A549 (cell line): ENCODE measurements at regions not wholly inside any gene's neighbourhood (a gene's known extent, or its start where the extent isn't known, plus 50 kb on each side); places are given as distances from the start of the nearest gene placed in this dataset.

ENCODE experiments used
- ATAC-seq, 2 experiments: fragments of 200-7000 bp in 1 of 2; fragments of >200 bp in 1 of 2; cut with Nextera tagmentation in 1 of 2; cut with Tn5 transposase in 1 of 2; 3 replicates each; pipeline versions ENCODE4 v1.8.0 to v1.9.1; 2018 to 2020; ENCODE audit warnings: mild to moderate bottlenecking in 1 of 2, moderate library complexity in 1 of 2
- CTCF ChIA-PET: fragments of 300-600 bp; sonication (Branson Sonifier 250); formaldehyde crosslinking; extraction: SDS; loops from one replicate; lab custom pipeline; 2021; ENCODE audit warnings: antibody characterized with exemption, inconsistent platforms; lab: Yijun Ruan, JAX
- POLR2A ChIA-PET: fragments of 350-600 bp; formaldehyde crosslinking; extraction: SDS; loops from one replicate; lab custom pipeline; 2021; ENCODE audit warnings: antibody characterized with exemption, inconsistent platforms; lab: Yijun Ruan, JAX
- DNase-seq, 2 experiments: peaks; one replicate each; pipeline versions ENCODE4 v3.0.0 to v3.0.0-alpha.2; 2011 to 2016; ENCODE audit warnings: low read depth in 1 of 2, low spot score in 1 of 2
- FAIRE-seq: peaks from 2 replicates; lab custom pipeline; 2011; peaks lifted over from hg19 to GRCh38; lab: Jason Lieb, UNC
- H3K27ac ChIP-seq, 2 experiments: fragments of >200 bp; sonication (Bioruptor Twin); formaldehyde crosslinking; 3 replicates each; pipeline ENCODE4 v1.5.1; 2016 to 2017
- H3K4me1 ChIP-seq: fragments of >200 bp; sonication (Bioruptor Twin); formaldehyde crosslinking; 3 replicates; pipeline ENCODE4 v1.6.1; 2016
- H3K4me2 ChIP-seq: fragments of >200 bp; sonication (Bioruptor Twin); formaldehyde crosslinking; 3 replicates; pipeline ENCODE4 v1.6.1; 2016
- H3K4me3 ChIP-seq: fragments of >200 bp; sonication (Bioruptor Twin); formaldehyde crosslinking; 3 replicates; pipeline ENCODE4 v1.5.1; 2016
- H3K9me3 ChIP-seq: fragments of >200 bp; sonication (Bioruptor Twin); formaldehyde crosslinking; 3 replicates; pipeline ENCODE4 v1.6.1; 2016
- BHLHE40 ChIP-seq: IDR thresholded peaks from 2 replicates; pipeline ENCODE4 v1.6.1; 2012; ENCODE audit warnings: low read depth, low read length, inconsistent platforms
- CBX2 ChIP-seq: fragments of 200-600 bp; sonication (generic); IDR thresholded peaks from 2 replicates; pipeline ENCODE4 v1.6.1; 2016; ENCODE audit warnings: low read depth, mild to moderate bottlenecking, borderline replicate concordance
- CBX8 ChIP-seq: fragments of 200-600 bp; sonication (generic); IDR thresholded peaks from 2 replicates; pipeline ENCODE4 v1.6.1; 2016
- CEBPB ChIP-seq, 2 experiments: fragments of >200 bp in 1 of 2; sonication (Bioruptor Twin) in 1 of 2; formaldehyde crosslinking in 1 of 2; IDR thresholded peaks; 2 replicates each; pipeline ENCODE4 v1.6.1; 2012 to 2016
- CHD2 ChIP-seq: fragments of 150-350 bp; IDR thresholded peaks from 2 replicates; pipeline ENCODE4 v1.6.1; 2014; ENCODE audit warnings: low read length; ENCODE audit not compliant: partially characterized antibody
- CHD4 ChIP-seq: fragments of 200-600 bp; sonication (generic); IDR thresholded peaks from 2 replicates; pipeline ENCODE4 v1.6.1; 2016; ENCODE audit warnings: antibody characterized with exemption, mild to moderate bottlenecking, borderline replicate concordance
- CTCF ChIP-seq: fragments of >200 bp; sonication (Bioruptor Twin); formaldehyde crosslinking; IDR thresholded peaks from 3 replicates; pipeline ENCODE4 v1.5.1; 2016
- EHF ChIP-seq: fragments of 250-450 bp; sonication (Bioruptor Pico); IDR thresholded peaks from 2 replicates; pipeline ENCODE4 v1.5.0; 2020; ENCODE audit warnings: mild to moderate bottlenecking
- ESRRA ChIP-seq: fragments of 150-350 bp; IDR thresholded peaks from 2 replicates; pipeline ENCODE4 v1.6.1; 2014; ENCODE audit warnings: mild to moderate bottlenecking, low read length, borderline replicate concordance
- FOSB ChIP-seq: fragments of 250-450 bp; sonication (Bioruptor Pico); IDR thresholded peaks from 2 replicates; pipeline ENCODE4 v1.5.0; 2020; ENCODE audit warnings: mild to moderate bottlenecking, moderate library complexity
- FOXS1 ChIP-seq: fragments of 250-450 bp; sonication (Bioruptor Pico); IDR thresholded peaks from 2 replicates; pipeline ENCODE4 v1.5.0; 2020; ENCODE audit warnings: mild to moderate bottlenecking, moderate library complexity
- GATA3 ChIP-seq: IDR thresholded peaks from 2 replicates; pipeline ENCODE4 v1.6.1; 2012; ENCODE audit warnings: borderline replicate concordance
- HDAC2 ChIP-seq: fragments of 200-600 bp; sonication (generic); IDR thresholded peaks from 2 replicates; pipeline ENCODE4 v1.6.1; 2016
- JUN ChIP-seq, 2 experiments: fragments of >200 bp; sonication (Bioruptor Twin); formaldehyde crosslinking; IDR thresholded peaks; 2 replicates in 1 of 2; 3 replicates in 1 of 2; pipeline ENCODE4 v1.6.1; 2016 to 2017
- KDM1A ChIP-seq: fragments of 200-600 bp; sonication (generic); IDR thresholded peaks from 2 replicates; pipeline ENCODE4 v1.6.1; 2016; ENCODE audit warnings: low read depth, mild to moderate bottlenecking
- KDM5A ChIP-seq: fragments of 200-600 bp; sonication (generic); IDR thresholded peaks from 2 replicates; pipeline ENCODE4 v1.6.1; 2016; ENCODE audit warnings: antibody characterized with exemption, mild to moderate bottlenecking
- MAZ ChIP-seq: fragments of 150-350 bp; IDR thresholded peaks from 2 replicates; pipeline ENCODE4 v1.6.1; 2014; ENCODE audit warnings: antibody characterized with exemption, low read depth, low read length, borderline replicate concordance
- NPAS2 ChIP-seq: fragments of 250-450 bp; sonication (Bioruptor Pico); IDR thresholded peaks from 2 replicates; pipeline ENCODE4 v1.8.0; 2022; ENCODE audit warnings: mild to moderate bottlenecking, moderate library complexity, borderline replicate concordance
- PBX3 ChIP-seq: IDR thresholded peaks from 2 replicates; pipeline ENCODE4 v1.6.1; 2012
- PHF8 ChIP-seq: fragments of 200-600 bp; sonication (generic); IDR thresholded peaks from 2 replicates; pipeline ENCODE4 v1.6.1; 2016; ENCODE audit warnings: low read depth, mild to moderate bottlenecking, antibody characterized with exemption, moderate library complexity, borderline replicate concordance
- RARB ChIP-seq: fragments of 250-450 bp; sonication (Bioruptor Pico); IDR thresholded peaks from 2 replicates; pipeline ENCODE4 v1.8.0; 2021; ENCODE audit warnings: mild to moderate bottlenecking, moderate library complexity
- REST ChIP-seq: fragments of 200-600 bp; sonication (generic); IDR thresholded peaks from 2 replicates; pipeline ENCODE4 v1.6.1; 2016; ENCODE audit warnings: antibody characterized with exemption, mild to moderate bottlenecking, moderate library complexity
- RFX5 ChIP-seq: fragments of 450-650 bp; IDR thresholded peaks from 2 replicates; pipeline ENCODE4 v1.7.1; 2014; ENCODE audit warnings: antibody characterized with exemption, mild to moderate bottlenecking, moderate library complexity
- TFCP2L1 ChIP-seq: fragments of 250-450 bp; sonication (Bioruptor Pico); IDR thresholded peaks from 2 replicates; pipeline ENCODE4 v1.5.0; 2021; ENCODE audit warnings: mild to moderate bottlenecking
- TP53 ChIP-seq: fragments of 250-450 bp; sonication (Bioruptor Pico); IDR thresholded peaks from 2 replicates; pipeline ENCODE4 v1.5.0; 2021; ENCODE audit warnings: mild to moderate bottlenecking, moderate library complexity
- ZC3H11A ChIP-seq: fragments of 450-650 bp; IDR thresholded peaks from 2 replicates; pipeline ENCODE4 v1.6.1; 2014; ENCODE audit warnings: antibody characterized with exemption, mild to moderate bottlenecking
- WGBS: methylation state at CpG from one replicate; pipeline ENCODE4 v1.1.6; 2017; ENCODE audit errors: missing lambda C conversion rate; 5-methylcytosine and 5-hydroxymethylcytosine counted together
- TF ChIP-seq, protein P1 (sequence below): fragments of 450-650 bp; IDR thresholded peaks from 2 replicates; pipeline ENCODE4 v1.6.1; 2014; ENCODE audit warnings: antibody characterized with exemption

DNA sequence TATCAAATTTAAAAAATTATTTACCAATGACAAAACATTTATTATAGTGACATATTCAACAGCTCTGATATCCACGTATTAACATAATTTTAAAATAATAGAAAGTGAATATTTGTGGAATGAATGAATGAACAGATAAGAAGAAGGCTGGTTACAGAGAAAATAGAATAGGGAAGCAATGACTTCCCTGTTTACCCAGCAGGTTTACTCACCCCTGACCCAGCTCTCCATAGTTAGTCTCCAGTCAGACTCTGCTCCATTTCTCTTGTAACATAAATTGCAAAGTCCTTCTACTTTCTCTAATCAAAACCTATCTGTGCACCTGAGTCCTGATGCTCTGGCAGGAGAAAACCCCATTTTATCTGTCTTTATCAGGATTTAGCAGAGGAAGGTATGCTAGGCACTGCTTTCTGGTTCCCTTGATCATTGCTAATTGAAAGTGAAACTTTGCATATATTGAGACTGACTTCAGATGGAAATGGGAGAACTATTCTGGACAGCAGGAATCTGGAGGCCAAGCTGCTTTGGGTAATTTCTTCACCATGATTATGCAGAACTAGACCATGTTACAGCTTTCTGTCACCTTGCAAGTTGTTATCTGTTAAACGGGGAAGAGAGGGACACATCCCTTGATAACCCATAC, 363.0 kb downstream of the FAT4 start:
- FAIRE-seq, result no peak
- POLR2A ChIA-PET, result no interaction called here
- H3K9me3 ChIP-seq, result no peaks in the 10 kb centered on the region
- no peak overlapping the region for H3K27ac ChIP-seq
- DNase-seq, result no peak
- no peak overlapping the region for H3K4me2 ChIP-seq
- no peaks in the 10 kb centered on the region for H3K4me1 ChIP-seq
- no peak overlapping the region for H3K4me3 ChIP-seq
- no peak for ATAC-seq
- 64% methylated on average over 2 of the region's 2 CpGs for WGBS
- no peak for TF ChIP-seq GATA3
- TF ChIP-seq PBX3, result no peak
- TF ChIP-seq CBX8, result no peak
- TF ChIP-seq PHF8, result no peak
- no peak for TF ChIP-seq CEBPB (IDR thresholded peaks at IDR 0.05)
- no peak for TF ChIP-seq RARB (CRISPR knock-in tag)
- no peak for TF ChIP-seq FOSB (CRISPR knock-in tag)
- no peak for TF ChIP-seq CBX2
- no peak for TF ChIP-seq ESRRA
- TF ChIP-seq NPAS2 (CRISPR knock-in tag), result no peak
- TF ChIP-seq, all 56 proteins: peak for 0
- CTCF ChIA-PET, result no interaction called here

DNA sequence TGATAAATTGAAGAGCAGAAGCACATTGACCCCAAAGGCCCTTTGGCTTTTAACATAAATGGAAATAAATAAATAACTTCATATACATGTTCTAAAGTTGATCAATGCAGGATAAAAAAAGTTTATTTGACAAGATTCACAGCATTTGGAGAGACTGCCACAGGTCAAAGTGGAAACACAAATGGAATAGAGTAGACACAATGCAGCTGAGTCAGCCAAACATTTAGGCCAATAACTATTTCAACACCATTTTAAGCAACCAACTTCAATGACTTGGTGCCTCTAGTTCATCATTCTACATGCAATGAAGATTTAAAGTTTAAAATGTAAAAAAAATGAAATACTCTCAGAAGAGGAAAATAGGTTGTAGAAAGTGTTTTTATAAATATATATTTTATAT, 365.2 kb downstream of the FAT4 start:
- Histone ChIP-seq H3K4me2 (no peak overlapping the region), H3K27ac (no peak overlapping the region), H3K9me3 (no peaks in the 10 kb centered on the region), H3K4me3 (no peak overlapping the region), H3K4me1 (no peaks in the 10 kb centered on the region)
- TF ChIP-seq RFX5 (no peak), ESRRA (no peak), MAZ (no peak), KDM1A (no peak), NPAS2 (CRISPR knock-in tag) (no peak), CHD2 (no peak), REST (no peak), JUN (IDR thresholded peaks at IDR 0.05) (no peak), HDAC2 (no peak), BHLHE40 (no peak), EHF (CRISPR knock-in tag) (no peak), CHD4 (no peak)
- ATAC-seq, result no peak
- CTCF ChIA-PET, result no interaction called here
- no peak for DNase-seq
- FAIRE-seq, result no peak
- POLR2A ChIA-PET, result no interaction called here

GRCh38 chr4:125681240-125681639, 366.5 kb downstream of the FAT4 start:
- Histone ChIP-seq H3K4me1 (no peaks in the 10 kb centered on the region), H3K27ac (no peak overlapping the region), H3K9me3 (no peaks in the 10 kb centered on the region), H3K4me2 (no peak overlapping the region), H3K4me3 (no peak overlapping the region)
- FAIRE-seq (no peak), DNase-seq (no peak), ATAC-seq (no peak)
- ChIA-PET POLR2A (no interaction called here), CTCF (no interaction called here)
- WGBS, result 55% methylated on average over 1 of the region's 1 CpG
- TF ChIP-seq TP53 (CRISPR knock-in tag) (no peak), KDM5A (no peak), JUN (IDR thresholded peaks at IDR 0.05) (no peak), PBX3 (no peak), RARB (CRISPR knock-in tag) (no peak), CTCF (no peak), TFCP2L1 (CRISPR knock-in tag) (no peak), ESRRA (no peak), FOXS1 (no peak), FOSB (CRISPR knock-in tag) (no peak), ZC3H11A (no peak)
- TF ChIP-seq, protein P1, sequence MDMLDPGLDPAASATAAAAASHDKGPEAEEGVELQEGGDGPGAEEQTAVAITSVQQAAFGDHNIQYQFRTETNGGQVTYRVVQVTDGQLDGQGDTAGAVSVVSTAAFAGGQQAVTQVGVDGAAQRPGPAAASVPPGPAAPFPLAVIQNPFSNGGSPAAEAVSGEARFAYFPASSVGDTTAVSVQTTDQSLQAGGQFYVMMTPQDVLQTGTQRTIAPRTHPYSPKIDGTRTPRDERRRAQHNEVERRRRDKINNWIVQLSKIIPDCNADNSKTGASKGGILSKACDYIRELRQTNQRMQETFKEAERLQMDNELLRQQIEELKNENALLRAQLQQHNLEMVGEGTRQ, result no peak
